Stromal cell of bone marrow (primary cell): ENCODE measurements at regions not wholly inside any gene's neighbourhood (a gene's known extent, or its start where the extent isn't known, plus 50 kb on each side); places are given as distances from the start of the nearest gene placed in this dataset.

Source experiments
- DNase-seq: peaks from one replicate; pipeline ENCODE4 v3.0.0-alpha.2; 2012; ENCODE audit warnings: low read depth

DNA sequence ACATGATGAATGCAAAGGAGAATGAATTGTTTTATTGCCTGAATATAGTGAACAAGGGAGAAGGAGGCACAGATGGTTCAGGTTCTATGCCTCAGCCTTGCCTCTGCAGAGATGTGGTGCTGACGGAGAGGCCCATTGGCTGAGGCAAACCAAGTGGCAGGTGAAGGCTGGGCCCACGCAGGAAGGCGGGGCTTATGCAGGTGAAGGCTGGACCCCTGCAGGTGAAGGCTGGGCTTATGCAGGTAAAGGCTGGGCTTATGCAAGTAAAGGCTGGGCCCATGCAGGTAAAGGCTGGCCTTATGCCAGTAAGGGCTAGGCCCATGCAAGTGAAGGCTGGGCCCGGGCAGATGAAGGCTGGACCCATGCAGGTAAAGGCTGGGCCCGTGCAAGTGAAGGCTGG is 414.7 kb downstream of the LRATD1 start:
- DNase-seq: no peak

DNA sequence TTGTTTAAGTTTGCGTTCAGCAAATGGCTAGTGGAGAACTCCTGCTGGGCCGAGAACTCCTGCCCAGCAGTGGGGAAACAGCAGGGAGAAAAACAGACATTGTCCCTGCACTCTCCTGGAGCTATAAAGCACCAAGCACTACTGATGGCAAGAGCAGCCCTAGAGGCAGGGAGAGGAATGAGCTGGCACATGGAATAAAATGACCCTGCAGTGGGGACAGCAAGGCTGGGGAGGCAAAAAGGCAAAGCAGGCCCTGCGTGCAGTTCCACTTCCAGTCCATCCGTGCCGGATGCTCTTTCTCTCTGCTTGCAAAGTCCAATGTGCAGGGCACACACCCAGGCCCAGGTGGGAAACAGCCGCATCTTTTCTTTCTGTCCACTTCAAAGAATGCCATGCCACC is 415.5 kb downstream of the LRATD1 start:
- no peak for DNase-seq

DNA sequence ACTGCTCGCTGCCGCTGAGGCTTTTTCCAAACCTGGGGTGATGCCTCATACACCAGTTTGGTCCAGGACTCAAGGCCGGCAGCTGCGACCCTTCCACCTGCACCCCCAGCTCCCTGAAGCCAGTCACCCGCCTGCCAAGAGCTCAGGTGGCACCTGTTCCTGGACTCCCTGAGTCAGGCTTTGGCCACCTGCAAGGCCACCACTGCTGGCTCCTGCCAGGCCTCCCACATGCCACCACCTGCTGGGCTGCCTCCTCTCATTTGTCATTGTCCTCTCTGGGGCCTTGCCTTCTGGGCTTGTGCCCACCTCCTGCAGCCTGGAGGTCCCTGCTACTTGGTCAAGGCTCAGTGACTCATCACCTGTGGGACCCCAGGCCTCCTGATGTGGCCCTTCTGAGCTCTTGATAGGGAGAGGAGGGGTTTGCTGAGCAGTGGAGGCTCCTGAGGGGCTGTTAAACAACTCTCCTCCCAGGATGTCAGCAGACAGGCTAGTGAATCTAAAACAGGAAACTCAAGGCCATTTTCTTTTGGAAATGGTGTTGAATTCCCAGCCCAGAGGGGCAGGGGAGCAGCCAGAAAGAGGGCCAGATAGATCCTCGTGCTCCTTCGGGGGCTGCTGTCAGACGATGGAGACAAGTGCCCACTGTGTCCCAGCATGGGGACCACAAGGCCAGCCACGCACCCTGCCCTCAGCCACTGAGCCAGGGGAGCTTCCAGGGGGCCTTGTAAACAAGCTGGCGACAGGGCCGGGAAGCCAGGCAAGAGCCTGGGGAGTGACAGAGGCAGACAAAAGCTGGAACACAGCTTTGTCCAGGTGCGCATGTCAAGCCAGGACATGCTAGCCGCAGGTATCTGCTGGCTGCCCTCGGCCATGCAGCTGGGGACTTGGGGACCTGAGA is 416.8 kb downstream of the LRATD1 start:
- no peak for DNase-seq

DNA sequence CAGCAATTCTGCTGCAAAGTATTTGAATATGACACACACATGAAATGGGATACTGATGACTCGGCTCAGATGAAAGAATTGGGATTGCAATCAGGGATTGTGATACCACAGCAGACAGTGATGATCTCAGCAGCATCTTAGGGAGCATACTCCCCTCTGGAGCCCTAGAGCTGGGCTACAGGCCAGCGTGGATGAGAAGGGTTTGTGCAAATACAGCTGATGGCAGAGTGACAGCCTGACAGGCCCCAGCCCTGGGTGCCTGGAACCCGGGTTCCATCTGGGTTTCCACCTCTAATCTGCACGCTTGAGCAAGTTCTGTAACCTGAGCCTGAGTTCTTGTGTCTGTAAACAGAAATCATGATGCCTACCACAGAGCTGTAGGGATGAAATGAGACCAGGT is 418.0 kb downstream of the LRATD1 start:
- DNase-seq: peak; percentile 30

DNA sequence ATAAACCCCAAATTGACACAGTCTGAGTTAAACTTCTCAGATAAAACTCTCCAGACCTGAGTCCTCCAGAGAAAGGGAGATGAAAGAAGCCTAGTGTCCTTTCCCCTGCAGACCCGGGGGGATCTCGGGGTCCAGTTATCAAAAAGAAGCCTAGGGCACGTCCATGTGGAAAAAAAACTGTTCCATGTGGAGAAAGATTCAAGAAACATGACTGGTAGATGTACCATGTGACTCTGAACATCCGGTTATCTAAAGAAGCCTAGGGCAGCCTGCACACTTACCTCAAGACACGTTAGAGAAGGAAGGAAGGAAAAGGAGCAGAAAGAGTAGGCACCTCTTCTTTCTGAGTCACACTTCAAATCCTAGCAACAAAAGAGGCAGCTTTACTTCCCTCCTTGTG is 421.0 kb downstream of the LRATD1 start:
- no peak for DNase-seq

DNA sequence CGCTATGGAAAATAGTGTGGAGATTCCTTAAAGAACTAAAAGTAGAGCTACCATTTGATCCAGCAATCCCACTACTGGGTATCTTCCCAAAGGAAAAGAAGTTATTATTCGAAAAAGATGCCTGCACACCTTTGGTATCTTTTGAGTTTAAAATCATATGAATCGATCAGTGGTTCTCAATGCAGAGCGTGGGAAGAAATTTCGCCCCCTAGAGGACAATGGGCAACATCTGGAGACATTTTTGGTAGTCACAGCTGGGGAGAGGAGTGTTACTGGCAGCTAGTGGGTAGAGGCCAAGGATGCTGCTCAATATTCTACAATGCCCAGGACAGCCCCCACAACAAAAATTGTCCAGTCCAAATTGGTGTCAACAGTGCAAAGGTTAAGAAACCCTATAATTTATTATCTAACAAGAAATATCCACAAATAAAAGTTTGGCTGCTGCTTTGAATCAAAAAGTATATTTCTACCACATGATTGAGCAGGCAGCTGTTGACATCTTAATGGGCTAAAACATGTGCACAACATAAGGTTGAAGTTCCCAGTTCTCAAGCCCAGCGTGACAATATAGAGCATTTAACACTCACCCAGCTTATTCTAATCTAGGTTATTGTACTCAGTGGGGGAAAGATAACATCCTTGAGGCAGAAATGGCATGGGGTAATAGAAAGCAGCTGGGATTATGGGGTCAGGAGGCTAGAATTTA is 425.7 kb downstream of the LRATD1 start:
- DNase-seq: no peak

DNA sequence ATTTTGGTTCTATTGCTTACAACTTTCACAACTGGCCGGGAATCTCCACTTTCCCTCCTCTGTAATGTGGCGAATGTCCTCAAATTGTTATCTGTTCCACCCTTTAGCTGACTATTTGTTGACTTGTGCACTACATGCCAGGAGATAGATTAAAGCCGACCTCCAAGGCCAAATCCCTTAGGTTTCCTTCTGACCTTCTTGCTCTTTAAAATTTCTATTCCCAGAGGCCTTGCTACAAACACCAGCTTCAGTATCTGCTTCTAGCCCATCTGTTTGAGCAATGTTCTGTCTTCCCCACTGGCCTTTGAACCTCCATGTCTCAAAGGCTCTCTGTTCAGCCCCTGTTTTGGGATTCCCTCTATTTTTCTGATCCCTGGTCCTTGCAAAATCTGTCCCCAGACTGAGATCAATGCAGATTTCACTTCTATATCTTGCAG is 426.2 kb downstream of the LRATD1 start:
- DNase-seq: no peak

DNA sequence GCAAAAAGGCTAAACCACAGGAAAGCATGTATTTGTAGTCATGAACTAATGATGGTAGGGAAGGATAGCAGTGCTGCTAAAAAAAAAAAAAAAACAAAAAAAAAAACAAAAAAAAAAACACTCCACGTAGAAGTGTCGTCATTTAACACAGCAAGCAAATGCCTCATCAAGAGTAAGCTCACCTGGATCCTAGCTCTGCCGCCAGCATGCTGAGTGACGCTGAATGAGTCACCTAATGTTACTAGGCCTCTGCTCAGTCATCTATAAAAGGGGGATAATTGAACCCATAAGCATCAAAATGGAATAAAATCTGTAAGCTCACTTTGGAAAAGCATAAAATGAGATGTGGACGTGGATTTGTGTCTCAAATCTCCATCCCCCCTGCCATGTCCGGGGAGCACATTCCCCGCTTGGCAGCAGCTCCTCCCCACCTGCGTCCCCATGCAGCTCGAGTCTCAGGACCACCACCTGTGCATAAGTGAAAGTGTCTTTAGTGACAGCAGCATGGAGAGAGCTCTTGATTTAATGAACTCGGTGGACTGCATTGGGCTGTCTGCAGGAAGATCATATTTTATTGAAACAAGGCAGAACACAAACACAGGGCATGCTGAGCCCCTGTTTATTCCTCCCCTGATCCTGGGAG is 427.5 kb downstream of the LRATD1 start:
- DNase-seq: no peak

DNA sequence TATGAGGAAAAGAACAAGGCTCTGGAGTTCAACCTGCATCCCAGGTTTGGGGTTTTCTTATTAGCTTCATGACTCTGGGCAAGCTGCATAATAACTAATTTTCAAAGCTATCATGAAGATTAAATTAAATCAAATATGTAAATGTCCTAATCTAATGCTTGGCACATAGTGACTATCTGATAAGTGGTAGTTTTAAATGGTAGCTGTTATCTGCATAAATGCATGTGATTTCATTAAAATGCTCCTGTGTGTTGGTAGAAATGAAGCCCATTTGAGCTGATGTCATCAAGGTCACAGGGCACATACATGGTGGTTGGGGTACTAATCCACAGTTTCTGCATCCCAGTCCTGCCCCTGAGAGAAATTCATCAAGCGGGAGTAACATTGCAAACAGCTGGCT is 428.8 kb downstream of the LRATD1 start:
- no peak for DNase-seq

DNA sequence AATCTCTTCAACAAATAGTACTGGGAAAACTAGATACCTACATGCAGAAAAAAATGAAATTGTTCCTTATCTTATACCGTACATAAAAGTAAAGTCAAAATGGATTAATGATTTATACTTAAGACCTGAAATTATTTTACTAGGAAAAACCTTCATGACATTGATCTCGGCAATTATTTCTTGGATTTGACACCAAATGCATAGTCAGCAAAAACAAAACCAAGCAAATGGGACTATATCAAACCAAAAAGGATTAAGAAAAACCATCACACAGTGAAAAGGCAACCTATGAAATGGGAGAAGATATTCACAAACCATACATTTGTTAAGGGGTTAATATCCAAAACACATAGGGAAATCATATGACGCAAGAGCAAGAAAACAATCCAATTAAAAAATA is 433.6 kb downstream of the LRATD1 start:
- DNase-seq: no peak

DNA sequence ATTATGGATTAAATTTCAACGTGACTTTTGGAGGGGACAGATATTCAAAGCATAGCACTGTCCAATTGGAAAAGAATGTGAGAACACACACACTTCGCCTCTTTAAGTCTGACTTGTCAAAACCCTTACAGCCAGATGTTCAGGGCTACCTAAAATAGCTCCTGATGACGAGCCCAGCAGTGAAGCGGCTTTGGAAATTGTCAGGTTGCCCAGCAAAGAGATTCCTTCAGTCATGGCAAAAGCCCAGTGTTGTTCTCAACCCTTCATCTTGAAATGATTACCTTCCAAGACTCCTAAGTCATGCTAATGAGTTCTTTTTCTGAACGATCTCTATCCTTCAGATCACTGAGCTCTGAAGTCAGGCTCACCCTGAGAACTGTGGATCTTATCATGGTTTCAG is 436.6 kb downstream of the LRATD1 start:
- peak; percentile 25 for DNase-seq

DNA sequence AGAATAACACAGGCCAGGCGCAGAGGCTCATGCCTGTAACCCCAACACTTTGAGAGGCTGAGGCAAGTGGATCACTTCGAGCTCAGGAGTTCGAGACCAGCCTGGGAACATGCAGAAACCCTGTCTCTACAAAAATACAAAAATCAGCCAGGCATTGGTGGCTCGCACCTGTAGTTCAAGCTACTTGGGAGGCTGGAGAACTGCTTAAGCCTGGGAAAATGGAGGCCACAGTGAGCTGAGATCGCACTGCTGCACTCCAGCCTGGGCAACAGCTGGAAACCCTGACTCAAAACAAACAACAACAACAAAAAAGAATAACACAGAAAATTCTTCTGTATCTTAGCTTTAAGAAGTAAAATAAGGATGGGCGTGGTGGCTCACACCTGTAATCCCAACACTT is 440.3 kb downstream of the LRATD1 start:
- DNase-seq: no peak

DNA sequence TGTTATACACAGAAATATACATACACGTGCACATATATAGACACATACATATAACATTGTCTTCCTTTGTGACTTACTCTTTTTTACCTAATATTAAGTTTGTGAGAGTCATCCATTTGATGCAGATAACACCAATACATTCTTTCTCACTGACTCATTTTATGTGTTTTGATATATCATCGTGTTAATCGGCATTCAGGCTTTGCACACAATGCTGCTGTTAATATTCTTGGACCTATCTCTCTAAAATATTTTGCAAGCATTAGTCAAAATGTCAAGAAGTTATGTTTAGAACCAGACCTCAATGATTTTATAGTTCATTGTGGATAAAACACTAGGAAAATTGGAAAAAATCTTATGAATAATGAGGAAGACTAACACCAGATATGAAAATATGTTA is 441.1 kb downstream of the LRATD1 start:
- DNase-seq: no peak

DNA sequence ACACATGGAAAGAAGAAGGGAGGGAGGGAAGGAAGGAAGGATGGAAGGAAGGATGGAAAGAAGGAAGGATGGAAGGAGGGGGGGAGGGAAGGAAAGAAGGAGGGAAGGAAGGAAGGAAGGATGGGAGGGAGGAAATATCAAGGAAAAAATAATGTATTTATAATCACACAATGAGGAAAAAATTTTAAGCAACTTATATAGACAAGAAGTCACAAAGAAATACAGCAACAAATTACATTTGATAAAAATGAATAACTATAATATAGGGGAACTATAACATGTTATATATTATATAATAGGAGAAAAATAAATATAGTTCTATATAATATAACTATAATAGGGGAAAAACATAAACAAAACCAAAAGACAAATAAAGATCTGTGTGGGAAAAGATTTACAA is 441.8 kb downstream of the LRATD1 start:
- no peak for DNase-seq

DNA sequence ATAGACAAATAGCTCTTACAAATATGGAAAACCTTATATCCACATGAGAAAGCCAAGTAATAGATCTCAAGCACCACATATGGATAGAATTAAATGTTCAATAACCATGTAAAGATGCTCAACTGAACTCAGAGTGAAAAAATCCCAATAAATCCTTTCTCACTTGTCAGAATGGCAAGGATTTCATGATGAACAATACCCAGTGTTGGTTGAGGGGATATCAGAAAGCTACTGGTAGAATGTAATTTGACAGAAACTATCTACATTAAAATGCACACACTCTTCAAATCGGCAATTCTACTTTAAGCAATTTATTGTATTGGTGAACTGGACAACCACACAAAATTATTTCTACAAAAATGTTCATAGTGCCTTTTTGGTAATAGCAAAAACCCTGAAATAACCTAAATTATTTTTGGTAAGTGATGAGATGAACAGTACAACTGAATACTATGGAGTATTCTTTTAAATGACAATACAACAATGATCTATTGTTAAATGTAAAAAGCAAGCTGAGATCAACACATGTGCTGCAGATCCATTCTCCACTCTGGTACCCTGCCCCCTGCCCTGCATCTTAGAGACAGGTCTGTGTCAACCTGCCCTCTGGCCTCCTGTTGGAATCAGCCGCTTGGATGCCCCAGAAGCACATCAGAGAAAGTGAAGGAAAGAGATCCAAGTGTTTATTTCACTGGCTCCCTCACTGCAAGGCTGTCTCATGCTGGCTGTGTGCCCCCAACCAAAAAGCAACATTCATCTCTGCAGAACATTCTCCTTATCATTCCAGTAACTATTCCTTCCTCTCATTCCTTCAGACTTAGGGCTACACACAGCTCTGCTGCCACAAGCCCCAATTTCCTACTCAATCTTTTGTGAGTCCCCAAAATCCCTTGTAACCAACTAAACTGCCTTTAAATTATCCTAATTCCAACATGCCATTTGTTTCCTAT is 442.5 kb downstream of the LRATD1 start:
- no peak for DNase-seq

DNA sequence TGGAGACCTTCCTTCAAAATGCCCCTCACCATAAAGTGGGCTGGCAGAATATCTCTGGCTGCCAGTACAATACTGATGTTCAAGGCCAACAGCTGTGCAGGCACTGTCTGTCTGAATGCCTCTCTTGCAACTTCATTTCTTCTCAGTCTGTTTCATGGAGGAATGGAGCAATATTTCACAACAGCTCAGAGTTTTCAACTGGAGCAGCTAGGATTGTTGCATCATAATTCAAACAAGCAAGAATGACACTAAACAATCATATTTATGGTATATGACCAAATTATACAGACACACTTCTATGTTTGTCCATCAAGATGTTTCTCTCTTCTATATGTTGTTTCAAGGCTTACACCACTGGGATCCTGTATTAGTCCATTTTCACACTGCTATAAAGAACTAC is 444.2 kb downstream of the LRATD1 start:
- no peak for DNase-seq

DNA sequence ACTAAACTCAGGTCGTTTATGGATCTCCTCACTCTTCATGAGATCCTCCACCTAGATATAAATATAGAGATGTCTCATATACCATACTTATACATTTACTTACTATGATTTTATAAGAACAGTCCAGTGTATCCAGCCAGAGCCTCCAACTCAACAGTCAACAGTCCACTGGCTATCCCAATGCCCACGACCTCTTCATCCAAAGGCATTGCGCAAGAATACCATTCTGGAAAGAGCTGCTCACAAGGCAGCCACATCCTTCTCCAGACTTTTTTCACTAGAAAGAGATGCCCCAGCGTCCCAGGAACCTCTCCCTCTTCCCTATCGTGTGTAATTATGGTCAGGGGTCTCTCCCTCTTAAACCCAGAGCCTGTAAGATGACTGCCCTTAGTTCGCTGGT is 448.8 kb downstream of the LRATD1 start:
- no peak for DNase-seq

DNA sequence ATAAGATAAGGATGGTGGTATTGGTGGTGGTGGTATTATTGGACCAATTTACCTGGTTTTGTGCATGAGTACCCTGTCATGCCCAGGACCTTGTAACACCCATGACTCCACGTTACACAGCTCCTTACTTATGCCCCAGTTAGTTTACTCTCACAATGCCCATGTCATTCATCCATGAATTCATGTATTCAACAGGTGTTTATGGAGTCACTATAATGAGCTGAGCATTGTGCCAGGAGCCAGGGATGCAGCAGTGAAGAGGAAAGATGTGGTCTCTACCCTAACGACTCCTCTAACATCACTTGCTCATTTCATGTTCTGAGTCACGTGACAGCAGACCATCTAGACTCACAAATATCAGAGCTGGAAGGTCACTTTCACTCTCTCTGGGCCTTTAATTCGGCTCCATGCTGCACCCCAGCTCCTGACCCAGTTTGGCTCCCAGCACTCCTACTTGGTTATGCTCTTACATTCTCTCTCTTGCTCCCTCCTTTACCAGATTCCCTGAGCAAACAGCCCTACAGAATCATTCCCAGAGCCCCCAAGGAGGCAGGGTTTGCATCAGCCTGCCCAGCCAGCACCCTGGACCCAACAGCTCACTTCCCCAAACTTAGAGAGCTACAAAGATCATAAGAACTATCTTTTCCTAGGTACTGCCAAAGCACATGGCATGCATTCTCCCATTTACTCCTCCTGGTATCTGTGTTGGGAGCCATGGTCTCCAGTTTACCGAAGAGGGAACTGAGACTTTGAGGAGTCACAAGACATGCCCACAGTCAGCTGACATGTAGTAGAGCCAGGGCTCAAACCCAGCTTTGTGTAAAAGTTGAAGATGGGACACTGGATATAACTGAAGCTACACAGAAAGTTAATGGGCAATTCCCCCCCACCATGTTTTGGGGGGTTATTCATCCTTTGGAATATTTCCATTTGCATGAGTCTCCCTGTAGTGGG is 449.9 kb downstream of the LRATD1 start:
- DNase-seq: no peak

DNA sequence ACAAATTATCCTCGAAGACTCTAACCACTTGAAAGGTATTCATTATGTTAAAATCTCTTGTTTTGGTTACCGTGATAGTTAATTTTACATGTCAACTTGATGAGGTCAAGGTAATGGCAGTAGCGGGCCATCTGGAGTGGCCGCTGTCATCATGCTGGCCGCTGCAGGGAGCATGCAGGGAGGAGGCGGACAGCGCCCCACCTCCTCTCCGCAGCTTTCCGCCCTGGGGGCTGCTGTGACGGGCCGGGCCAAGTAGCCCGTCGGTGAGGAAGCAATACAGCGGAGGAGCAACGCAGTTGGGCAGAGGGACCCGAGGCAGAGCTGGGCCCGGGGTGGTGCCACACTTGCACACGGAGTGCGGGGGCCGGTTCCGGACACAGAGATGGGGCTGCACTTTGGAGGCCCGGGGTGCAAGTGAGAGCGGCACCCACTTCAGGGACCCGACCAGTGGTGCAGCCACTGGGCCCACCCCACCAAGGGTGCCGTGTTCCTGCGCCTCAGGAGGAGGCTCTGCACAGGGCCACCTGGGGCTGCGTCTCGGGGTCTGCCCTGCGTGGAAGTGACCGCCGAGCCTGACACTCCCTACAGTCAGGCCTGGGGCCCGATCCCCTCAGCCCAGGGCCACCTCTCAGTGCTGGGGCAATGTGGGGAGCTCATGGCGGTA is 452.4 kb downstream of the LRATD1 start:
- no peak for DNase-seq

DNA sequence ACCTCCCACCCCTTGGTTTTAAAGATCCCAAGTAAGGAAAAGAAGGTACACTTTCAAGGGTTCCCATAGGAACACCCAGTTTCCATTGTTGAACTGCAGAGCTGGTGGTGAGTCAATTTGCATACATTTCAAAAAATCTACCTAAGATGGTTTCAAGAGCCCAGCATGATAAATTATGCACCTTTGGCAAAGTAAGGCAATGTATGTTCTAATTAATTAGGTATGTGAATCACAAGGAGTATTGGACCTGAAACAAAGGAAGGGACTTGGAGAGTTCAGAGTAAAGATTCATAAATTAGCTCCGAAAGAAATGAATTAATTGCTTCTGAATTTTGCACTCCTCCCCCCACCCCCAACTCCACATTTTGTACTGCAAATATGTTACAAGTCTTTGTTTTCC is 459.7 kb downstream of the LRATD1 start:
- no peak for DNase-seq
